ENCODE measurements at regions not wholly inside any gene's neighbourhood (a gene's known extent, or its start where the extent isn't known, plus 50 kb on each side); places are given as distances from the start of the nearest gene placed in this dataset.
"Not testable (repeated sequence)": the region's sequence is repeated elsewhere in the genome, so short reads cannot be mapped to it uniquely, and the experiment has no call there.

- not testable (repeated sequence) for H3K4me1 ChIP-seq (replicated peaks); H3K4me3 ChIP-seq; H3K27me3 ChIP-seq (replicated peaks); H3K36me3 ChIP-seq; H3K27ac ChIP-seq; H3K9me3 ChIP-seq (replicated peaks); DNase-seq (ENCODE audit: low read depth in 1 of 2, low spot score in 2 of 2)
Measured at GRCh38 chr2:111511062-111511461, 372.9 kb downstream of the ANAPC1 start.

GRCh38 chr2:111512378-111512777 is 371.6 kb downstream of the ANAPC1 start:
- H3K36me3 ChIP-seq = not testable (repeated sequence)

GRCh38 chr2:111514138-111514537 is 369.9 kb downstream of the ANAPC1 start:
- not testable (repeated sequence) for H3K27ac ChIP-seq

More at GRCh38 chr2:111512378-111512777, 371.6 kb downstream of the ANAPC1 start:
- not testable (repeated sequence) for H3K4me1 ChIP-seq (replicated peaks); H3K27ac ChIP-seq; H3K27me3 ChIP-seq (replicated peaks); H3K4me3 ChIP-seq; H3K9me3 ChIP-seq (replicated peaks); DNase-seq (ENCODE audit: low read depth in 1 of 2, low spot score in 2 of 2)

GRCh38 chr2:111517050-111517720 is 366.8 kb downstream of the ANAPC1 start:
- H3K4me1 ChIP-seq (replicated peaks); DNase-seq (ENCODE audit: low read depth in 1 of 2, low spot score in 2 of 2); H3K9me3 ChIP-seq (replicated peaks); H3K36me3 ChIP-seq; H3K4me3 ChIP-seq; H3K27ac ChIP-seq; H3K27me3 ChIP-seq (replicated peaks): not testable (repeated sequence)

More at GRCh38 chr2:111514138-111514537, 369.9 kb downstream of the ANAPC1 start:
- H3K9me3 ChIP-seq (replicated peaks); H3K4me3 ChIP-seq; H3K36me3 ChIP-seq; H3K4me1 ChIP-seq (replicated peaks); H3K27me3 ChIP-seq (replicated peaks); DNase-seq (ENCODE audit: low read depth in 1 of 2, low spot score in 2 of 2): not testable (repeated sequence)

- H3K36me3 ChIP-seq; DNase-seq (ENCODE audit: low read depth in 1 of 2, low spot score in 2 of 2); H3K4me3 ChIP-seq; H3K27me3 ChIP-seq (replicated peaks); H3K4me1 ChIP-seq (replicated peaks); H3K9me3 ChIP-seq (replicated peaks); H3K27ac ChIP-seq: not testable (repeated sequence)
Measured at GRCh38 chr2:111517721-111518053, 366.3 kb downstream of the ANAPC1 start.

GRCh38 chr2:111519071-111519470 is 364.9 kb downstream of the ANAPC1 start:
- Histone ChIP-seq H3K4me1 (replicated peaks) (no peaks in the 10 kb centered on the region), H3K36me3 (no peaks in the 10 kb centered on the region), H3K27me3 (replicated peaks) (no peaks in the 10 kb centered on the region), H3K4me3 (no peak overlapping the region), H3K27ac (no peak overlapping the region), H3K9me3 (replicated peaks) (no peaks in the 10 kb centered on the region)
- DNase-seq (ENCODE audit: low read depth in 1 of 2, low spot score in 2 of 2) = no peak

GRCh38 chr2:111522231-111522768 is 361.7 kb downstream of the ANAPC1 start:
- no peak for DNase-seq (ENCODE audit: low read depth in 1 of 2, low spot score in 2 of 2)
- Histone ChIP-seq H3K36me3 (no peaks in the 10 kb centered on the region), H3K9me3 (replicated peaks) (no peaks in the 10 kb centered on the region), H3K27me3 (replicated peaks) (no peaks in the 10 kb centered on the region), H3K4me1 (replicated peaks) (no peaks in the 10 kb centered on the region), H3K4me3 (no peak overlapping the region), H3K27ac (no peak overlapping the region)

- Histone ChIP-seq H3K9me3 (replicated peaks) (no peaks in the 10 kb centered on the region), H3K4me1 (replicated peaks) (no peaks in the 10 kb centered on the region), H3K27ac (no peak overlapping the region), H3K36me3 (no peaks in the 10 kb centered on the region), H3K4me3 (no peak overlapping the region), H3K27me3 (replicated peaks) (no peaks in the 10 kb centered on the region)
- no peak for DNase-seq (ENCODE audit: low read depth in 1 of 2, low spot score in 2 of 2)
Measured at GRCh38 chr2:111523009-111523408, 361.0 kb downstream of the ANAPC1 start.

- H3K36me3 ChIP-seq; DNase-seq (ENCODE audit: low read depth in 1 of 2, low spot score in 2 of 2); H3K27me3 ChIP-seq (replicated peaks); H3K4me3 ChIP-seq; H3K9me3 ChIP-seq (replicated peaks); H3K27ac ChIP-seq; H3K4me1 ChIP-seq (replicated peaks): not testable (repeated sequence)
Measured at GRCh38 chr2:111525026-111525425, 359.0 kb downstream of the ANAPC1 start.

GRCh38 chr2:111526041-111526639 is 357.9 kb downstream of the ANAPC1 start:
- not testable (repeated sequence) for H3K27me3 ChIP-seq (replicated peaks); H3K27ac ChIP-seq; H3K36me3 ChIP-seq; H3K4me3 ChIP-seq; H3K4me1 ChIP-seq (replicated peaks); DNase-seq (ENCODE audit: low read depth in 1 of 2, low spot score in 2 of 2); H3K9me3 ChIP-seq (replicated peaks)

GRCh38 chr2:111527707-111528400 is 356.1 kb downstream of the ANAPC1 start:
- H3K36me3 ChIP-seq; H3K27me3 ChIP-seq (replicated peaks); DNase-seq (ENCODE audit: low read depth in 1 of 2, low spot score in 2 of 2); H3K9me3 ChIP-seq (replicated peaks); H3K4me3 ChIP-seq; H3K27ac ChIP-seq; H3K4me1 ChIP-seq (replicated peaks): not testable (repeated sequence)

GRCh38 chr2:111529022-111529421 is 355.0 kb downstream of the ANAPC1 start:
- not testable (repeated sequence) for H3K9me3 ChIP-seq (replicated peaks); DNase-seq (ENCODE audit: low read depth in 1 of 2, low spot score in 2 of 2); H3K4me1 ChIP-seq (replicated peaks); H3K4me3 ChIP-seq; H3K27ac ChIP-seq; H3K27me3 ChIP-seq (replicated peaks); H3K36me3 ChIP-seq

GRCh38 chr2:111530239-111530965 is 353.6 kb downstream of the ANAPC1 start:
- not testable (repeated sequence) for DNase-seq (ENCODE audit: low read depth in 1 of 2, low spot score in 2 of 2); H3K4me3 ChIP-seq; H3K27me3 ChIP-seq (replicated peaks); H3K27ac ChIP-seq; H3K9me3 ChIP-seq (replicated peaks); H3K36me3 ChIP-seq
- H3K4me1 ChIP-seq (replicated peaks) = peaks cover 12% of the 10 kb centered on the region

All from SJSA1 (cell line).